NCI-H1436 (cell line): ENCODE measurements at regions not wholly inside any gene's neighbourhood (a gene's known extent, or its start where the extent isn't known, plus 50 kb on each side); places are given as distances from the start of the nearest gene placed in this dataset.
"Not testable (repeated sequence)": the region's sequence is repeated elsewhere in the genome, so short reads cannot be mapped to it uniquely, and the experiment has no call there.

Experiments used
- DNase-seq: peaks from one replicate; lab custom pipeline; 2025; lab: John Stamatoyannopoulos, UW

DNA sequence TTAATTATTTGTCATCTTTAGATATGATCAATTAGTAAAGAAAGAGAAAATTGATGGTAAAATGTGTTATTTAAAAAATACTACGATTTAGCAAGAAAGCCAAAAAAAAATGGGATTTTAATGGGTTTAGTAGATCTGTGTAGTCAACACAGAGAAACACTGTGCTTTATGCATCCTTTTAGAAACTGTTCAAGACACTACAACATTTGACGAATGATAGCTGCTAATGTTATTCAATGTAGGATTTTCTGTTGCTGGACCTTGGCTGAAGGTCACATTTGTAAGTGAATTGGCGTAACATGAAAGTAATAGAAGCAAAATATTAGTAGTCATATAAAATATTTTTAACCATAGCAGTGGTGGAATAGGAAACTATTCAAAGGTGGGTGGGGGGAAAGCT, 1293.9 kb downstream of the NCAM2 start:
- DNase-seq: no peak

DNA sequence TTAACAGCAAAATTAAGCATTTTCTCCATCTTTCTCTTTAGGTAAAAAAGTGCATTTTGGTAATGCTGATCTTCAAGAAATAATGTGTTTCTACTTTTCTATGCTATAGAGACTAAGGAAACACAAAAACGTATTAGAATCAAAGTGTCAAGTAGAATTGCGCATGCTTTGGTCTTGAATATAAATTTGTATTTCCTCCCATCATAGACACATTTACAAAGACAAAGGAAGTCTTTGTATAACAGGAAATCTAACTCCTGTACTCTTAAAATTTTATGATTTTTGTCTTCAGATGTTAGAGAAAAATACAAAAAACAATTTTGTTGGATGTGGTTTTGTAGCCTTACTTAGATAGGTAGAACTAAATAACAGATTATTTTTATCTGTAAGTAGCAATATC, 1299.4 kb downstream of the NCAM2 start:
- DNase-seq: no peak

DNA sequence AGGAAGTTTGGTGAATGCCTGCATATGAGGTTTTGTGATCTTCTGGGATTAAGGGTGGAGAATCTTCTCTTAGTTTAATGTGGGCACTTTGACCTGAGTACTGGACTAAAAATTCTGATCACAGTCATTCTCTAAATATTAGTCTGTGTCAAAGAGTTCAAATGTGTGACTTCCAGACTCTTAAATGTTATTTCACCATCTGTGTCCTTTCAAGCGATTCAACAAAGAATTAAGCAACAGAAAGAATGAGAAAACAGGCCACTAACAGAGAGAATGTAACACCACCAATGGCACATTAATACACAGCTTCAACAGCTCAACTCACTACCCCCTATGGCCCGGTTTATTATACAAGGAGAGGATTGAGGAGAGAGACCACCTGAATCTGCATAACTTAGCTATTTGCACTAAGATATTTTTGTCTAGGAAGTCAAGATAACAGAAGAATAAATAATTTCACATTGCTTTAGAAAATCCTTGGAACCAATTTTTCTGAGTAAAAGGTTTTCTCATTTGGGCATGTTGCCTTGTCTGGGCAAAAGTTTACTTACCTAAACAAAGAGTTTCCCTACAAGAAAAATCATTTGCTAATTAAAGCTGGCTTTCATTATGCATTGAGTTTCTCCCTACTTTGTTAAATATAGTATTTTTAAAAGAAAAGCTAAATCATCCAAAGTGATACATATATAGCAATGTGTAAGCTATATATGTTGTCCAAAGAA, 1313.7 kb downstream of the NCAM2 start:
- no peak for DNase-seq

DNA sequence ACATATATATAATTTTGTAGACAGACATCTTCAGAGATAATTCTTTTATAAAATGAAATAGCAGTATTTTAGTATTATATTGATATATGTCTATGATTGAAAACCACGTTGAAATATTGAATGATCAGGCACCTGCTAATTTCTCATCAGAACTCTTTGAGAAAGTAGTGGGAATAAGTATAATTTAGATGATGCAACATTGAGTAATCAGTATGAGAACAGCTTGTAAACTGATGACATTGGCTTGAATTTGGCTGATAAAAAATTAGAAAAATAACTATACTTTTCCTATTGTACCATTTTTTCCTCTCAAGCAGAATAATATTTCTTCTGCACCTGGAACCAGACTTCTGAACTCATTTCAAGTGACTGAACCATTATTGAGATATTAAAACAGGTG, 1316.8 kb downstream of the NCAM2 start:
- no peak for DNase-seq

DNA sequence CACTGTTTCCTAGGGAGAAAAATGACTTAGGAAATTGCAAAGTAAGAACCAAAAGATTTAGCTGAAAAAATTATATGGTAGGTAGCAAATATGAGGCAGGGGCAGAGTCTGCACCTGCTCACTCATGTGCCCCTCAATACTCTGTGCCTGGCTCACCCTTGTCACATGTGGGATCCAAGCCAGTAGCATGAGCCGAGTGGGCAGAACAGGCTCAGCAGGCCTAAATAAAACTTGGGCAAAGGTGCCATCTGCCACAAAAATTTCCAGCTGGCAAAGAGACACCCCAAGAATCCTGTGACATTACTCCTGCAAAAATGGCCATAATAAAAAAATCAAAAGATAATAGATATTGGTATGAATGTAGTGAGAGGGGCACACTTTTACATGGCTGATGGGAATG, 1321.2 kb downstream of the NCAM2 start:
- DNase-seq: no peak

DNA sequence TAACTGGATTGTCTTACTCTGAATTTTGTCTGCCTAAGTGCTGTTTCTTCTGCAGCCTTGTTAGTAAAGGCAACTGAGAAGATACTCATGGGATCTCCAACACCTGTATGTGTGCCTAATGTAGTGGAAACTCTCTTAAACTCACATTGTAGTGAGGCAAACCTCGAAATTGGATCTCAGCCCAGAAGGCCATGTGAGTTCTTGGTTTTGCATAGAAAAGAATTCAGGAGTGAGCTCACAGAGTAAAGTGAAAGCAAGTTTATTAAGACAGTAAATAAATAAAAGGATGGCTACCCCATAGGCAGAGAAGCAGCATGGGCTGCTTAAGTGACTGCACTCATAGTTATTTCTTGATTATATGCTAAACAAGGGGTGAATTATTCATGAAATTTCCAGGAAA, 1344.7 kb downstream of the NCAM2 start:
- no peak for DNase-seq

DNA sequence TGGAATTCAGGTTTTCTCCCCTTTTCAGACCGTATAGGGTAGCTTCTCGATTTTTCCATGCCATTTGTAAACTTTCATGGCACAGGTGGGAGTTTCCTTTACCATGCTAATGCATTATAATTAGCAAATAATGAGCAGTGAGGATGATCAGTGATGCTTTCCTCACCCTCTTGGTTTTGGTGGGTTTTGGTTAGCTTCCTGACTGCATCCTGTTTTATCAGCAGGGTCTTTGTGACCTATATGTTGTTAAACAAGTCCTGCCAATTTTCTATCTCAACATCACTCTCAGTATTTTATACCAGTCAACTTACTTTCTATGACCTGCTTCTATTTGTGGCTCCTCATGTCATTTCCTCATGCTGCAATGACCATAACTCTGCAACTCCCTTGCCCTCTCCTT, 1345.1 kb downstream of the NCAM2 start:
- no peak for DNase-seq

DNA sequence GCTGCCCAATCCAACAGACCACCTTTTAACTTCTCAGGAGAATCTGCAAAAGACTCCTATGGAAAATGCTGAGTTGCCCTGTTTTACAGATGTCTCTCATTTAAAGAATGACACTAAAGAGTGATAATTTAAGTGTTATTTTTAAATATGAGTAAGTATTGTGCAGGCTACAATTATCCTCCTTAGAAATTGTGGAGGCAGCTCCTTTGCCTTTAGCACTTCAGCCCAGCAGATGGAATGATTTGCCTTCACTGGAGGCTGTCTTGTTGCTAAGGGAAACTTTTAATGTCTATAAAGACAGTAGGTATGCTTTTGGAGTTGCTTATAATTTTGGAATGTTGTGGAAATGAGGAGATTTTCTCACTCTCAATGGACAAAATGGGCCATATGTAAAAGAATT, 1345.5 kb downstream of the NCAM2 start:
- no peak for DNase-seq

DNA sequence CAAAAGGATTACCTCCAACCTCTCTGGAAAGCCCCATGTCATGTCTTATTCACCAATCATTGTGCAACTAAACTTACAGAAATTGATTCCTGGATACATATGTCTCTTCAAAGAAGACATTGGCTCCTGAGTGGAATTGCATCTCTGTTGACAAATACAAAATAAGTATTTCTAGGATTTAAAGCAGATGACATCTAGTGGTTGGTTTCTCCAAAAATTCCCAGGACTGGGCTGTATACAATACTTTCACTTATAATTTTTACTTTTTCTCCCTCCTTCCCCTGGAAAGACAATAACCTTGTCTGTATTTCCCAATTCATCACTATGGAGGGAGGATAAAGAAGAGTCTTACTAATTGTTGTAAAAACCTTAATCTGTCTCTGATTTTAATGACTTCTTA, 1347.4 kb downstream of the NCAM2 start:
- no peak for DNase-seq

DNA sequence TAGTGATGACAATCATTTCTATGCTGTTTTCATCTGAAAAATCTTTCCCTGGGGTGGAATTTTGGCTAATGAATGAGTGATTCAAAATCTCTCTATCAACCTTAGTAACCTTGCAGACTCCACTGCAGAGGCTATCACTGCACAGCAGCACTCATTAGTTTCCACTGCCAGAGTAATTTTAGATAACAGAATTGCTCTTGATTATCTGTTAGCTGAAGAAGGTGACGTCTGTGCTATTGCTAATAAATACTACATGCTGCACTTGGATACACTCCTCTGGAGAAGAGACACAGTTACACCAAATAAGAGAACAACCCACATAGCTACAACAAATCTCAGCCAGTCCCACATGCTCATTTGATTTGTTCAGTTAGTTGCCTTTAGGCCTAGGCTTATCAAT, 1348.4 kb downstream of the NCAM2 start:
- no peak for DNase-seq

DNA sequence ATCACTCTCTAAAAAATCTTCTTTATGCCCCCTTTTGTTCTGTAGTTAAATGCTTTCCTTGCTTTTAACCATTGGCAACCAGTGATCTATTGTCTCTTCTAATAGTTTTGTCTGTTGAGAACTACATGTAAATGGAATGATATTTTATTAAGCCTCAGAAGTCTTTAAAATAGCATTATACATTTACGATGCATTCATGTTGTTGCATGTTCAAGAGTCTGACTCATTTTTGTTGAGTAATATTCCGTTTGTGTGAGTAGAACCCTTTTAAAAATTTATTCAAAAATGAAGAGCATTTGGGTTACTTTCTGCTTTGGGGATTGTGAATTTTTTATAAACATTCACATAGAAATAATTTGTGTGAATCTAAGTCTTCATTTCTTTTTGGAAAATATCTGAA, 1352.9 kb downstream of the NCAM2 start:
- no peak for DNase-seq

DNA sequence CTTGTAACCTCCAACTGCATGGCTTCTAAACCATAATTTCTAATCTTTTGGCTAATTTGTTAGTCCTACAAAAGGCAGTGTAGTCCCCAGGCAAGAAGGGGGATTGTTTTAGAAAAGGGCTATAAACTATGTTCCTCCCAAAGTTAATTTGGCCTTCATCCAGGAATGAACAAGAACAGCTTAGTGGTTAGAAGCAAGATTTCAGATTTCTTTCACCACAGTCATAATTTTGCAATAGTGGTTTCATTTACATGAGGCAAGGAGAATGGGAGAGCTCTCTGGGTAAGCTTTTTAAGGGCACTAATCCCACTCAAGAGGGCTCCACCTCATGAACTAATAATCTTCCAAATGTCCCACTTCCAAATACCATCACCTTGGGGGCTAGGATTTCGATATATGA, 1353.9 kb downstream of the NCAM2 start:
- no peak for DNase-seq

DNA sequence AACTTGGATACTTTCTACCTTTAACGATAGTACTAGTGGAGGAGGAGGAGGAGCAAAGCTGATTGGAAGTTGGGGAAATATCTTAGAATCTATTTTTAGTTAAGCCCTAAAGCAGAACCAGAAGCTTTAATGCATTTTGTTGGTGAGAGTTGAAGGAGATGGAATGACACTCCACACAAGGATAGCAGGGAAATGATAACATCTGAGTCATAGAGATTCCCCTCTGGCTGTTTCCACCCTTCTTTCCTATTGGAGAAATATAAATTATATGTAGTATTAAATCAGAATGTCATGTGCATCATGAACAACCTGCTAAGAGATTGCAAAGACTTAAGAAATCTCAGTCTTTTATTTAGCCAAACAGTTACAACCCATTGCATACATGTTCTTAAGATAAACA, 1357.7 kb downstream of the NCAM2 start:
- DNase-seq: no peak

DNA sequence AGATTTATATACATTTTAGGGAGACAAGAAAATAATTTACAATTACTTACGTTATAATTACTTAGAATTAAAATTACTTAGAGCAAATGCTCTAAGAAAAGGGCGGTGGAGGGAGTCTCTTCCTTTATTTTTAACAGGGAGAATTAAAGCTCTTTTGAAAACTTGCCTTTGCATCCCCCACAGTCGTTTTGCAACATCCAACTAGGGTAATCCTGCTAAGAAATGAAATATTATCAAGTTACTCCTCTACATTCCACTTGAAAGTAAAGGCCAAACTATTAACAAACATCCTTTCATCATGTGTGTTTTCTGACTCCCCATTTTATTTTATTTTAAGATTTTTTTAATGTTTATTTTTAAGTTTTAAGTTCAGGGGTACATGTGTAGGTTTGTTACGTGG, 1358.5 kb downstream of the NCAM2 start:
- DNase-seq: no peak

DNA sequence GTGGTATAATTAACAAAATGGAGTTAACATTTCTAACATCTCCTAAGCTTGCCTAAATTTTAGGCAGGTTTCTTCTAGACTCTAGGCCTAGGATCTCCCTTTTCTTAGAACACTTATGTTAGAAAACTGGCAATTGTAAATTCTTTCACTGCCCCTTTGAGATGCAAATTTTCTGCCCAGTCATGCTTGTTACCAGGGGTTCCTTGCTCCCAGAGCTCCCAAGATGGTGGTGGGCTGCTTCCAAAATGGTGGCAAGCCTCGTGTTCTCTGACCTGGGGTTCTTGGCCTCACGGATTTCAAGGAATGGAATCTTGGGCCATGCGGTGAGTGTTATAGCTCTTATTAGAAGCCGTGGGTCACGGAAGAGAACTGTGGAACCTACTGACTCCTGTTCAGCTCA, 1361.4 kb downstream of the NCAM2 start:
- DNase-seq: not testable (repeated sequence)

DNA sequence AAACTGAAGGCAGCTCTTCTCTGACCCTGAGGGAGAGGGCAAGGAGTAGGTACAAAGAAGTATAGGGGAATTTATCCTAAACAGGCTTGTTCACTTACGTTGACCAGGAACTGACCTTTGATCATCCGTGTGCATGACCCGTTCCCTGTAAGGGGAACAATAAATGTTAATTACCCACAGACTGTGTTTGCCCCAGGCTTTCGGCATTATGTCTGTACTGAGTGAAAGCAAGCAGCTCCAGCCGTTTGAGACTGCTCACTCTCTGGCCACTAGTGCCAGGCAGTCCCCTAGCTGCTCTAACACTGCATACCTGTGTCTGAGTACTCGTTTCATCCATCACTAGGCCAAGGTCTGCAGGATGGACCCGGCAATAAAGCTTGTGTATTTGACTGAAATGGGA, 1365.3 kb downstream of the NCAM2 start:
- DNase-seq: no peak

DNA sequence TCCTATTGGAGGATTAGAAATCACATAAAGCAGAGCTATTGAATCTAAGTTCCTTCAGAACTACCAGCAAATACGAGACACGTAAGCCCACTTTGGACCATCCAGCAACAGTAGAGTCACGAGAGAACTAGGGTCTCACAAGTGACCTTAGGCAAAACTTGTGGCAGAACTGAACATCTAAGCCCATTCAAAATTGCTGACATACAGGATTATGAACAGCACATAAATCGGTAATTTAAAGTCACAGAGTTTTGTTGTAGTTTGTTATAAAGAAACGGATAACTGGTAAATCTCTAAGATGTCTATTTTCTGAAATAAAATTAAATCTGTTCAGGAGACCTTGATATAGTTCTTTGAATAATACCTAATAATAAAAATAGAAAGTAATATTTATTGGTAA, 1366.0 kb downstream of the NCAM2 start:
- DNase-seq: no peak

DNA sequence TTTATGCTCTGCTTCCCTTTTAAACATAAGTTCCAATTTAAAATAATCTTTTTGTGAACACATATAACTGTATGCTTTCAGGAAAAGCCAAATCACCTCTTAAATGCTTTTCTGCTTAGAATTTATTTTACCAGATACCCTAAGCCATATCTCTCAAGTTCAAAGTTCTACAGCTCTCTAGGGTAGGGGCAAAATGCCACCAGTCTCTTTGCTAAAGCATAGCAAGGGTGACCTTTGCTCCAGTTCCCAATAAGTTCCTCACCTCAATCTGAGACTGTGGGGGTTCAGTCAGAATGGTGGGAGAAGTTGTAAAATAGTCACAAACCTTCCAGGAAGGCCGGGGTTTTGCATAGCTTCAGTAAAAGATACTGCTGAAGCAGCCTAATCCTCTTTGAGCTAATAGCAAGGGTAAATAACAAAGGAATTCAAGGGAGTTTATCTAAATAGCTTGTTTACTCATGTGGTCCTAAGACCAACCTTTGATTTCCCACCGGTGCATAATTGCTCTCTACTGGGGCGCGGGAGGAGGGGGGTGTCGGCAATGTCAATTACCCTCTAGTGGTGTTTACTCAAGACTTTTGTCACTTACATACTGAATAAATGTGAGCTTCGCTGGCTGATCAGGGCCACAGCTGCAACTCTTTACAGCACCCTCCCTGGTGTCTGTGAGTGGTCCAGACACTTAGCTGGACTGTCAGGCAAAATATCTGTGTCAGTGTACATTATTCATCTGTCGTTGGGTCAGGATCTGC, 1376.2 kb downstream of the NCAM2 start:
- DNase-seq: no peak

DNA sequence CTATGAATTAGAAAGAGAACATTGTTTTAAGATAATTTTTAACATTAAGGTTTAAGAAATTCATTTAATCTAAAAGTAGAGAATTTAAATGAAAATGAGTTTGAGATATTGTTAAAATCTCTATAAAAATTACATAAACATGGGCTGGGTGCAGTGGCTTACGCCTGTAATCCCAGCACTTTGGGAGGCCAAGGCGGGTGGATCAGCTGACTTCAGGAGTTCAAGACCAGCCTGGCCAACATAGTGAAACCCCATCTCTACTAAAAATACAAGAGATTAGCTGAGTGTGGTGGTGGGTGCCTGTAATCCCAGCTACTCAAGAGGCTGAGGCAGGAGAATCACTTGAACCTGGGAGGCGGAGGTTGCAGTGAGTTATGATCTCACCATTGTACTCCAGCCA, 1379.6 kb downstream of the NCAM2 start:
- not testable (repeated sequence) for DNase-seq

DNA sequence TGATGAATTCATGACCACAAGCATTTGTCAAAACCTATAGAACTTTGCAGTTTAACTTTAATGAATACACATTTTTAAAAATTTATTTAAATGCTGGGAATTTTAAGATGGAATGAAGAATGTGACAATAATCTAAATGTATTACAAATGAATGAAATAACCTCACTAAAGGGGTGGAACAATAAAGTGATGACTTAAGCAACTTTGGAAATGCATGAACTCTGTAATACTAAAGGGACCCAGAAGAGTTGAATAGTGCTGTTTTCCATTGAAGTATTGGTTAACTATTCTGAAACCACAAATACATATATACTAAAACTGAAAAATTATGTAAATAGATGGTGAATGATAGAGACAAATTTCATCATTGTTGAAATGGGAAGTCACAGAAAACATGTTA, 1395.1 kb downstream of the NCAM2 start:
- no peak for DNase-seq

DNA sequence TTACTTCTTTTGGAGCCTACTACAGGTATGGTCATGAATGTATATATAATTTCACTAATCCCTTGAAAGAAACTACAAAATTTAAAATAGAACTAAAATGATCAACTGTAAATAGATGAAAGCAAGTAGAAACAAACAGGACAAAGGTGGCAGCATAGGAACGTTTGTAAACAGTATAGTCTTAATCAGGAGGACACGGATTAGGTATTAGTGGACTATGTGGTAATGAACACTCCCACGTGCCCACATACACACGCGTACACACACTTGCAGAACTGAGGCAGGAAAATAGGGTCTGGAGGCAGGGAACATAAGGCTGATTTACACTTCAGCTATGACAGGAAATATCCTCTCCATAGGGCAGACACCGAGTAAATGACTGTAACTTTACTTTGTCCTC, 1397.8 kb downstream of the NCAM2 start:
- no peak for DNase-seq

DNA sequence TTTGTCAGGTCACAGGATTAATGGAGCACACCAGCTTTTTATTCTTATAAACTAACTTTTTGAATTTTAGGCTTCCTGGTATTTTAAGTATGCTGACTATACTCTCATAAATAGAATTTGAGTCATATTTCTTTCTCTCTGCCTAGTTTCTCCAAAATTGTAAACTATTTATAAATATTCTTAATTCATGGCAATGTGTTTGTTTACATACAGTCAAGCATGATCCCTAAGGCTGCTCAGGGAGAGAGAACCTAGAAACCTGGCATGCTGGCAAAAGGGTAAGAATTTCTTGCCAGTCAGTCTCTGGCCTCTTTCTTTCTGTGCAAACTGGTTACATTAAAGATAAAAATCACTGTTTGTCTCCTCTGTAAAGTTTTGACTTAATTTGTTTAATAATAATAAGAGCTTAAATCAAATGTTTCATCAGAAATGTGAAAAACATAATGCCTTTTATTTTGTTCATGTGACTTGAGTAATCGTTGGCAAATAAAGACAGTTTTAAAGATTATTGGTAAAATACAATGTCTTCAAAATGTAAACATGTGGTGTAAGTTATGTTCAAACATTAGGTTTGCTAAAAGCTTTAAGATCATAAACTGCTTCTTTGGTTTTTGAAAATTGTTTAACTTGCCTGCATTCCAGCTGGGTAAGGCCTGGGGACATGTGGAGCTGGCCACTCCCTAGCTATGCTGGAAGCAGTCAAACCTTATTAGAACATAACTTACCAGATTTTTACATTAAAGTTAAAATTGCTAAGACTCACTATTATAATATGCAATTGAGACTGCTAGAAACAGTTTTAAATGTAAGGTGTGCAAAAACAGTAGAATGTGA, 1401.7 kb downstream of the NCAM2 start:
- DNase-seq: no peak

DNA sequence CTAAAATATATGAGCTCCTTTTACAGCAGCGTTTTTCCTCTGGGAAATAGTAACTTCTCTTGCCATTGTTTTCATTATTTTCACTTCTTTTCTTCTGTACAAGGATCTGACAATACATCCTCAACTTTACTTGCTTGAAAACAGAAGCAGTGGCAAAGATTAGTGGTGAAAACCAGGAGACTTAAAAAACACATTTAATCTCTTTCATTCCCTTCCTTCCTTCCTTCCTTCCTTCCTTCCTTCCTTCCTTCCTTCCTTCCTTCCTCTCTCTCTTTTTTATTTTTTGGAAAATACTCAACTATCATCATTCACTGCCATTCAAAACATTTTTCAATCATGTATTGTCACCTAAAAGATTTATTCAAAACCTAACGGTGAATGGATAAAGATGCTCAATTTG, 1411.4 kb downstream of the NCAM2 start:
- no peak for DNase-seq
